ENCODE measurements at regions not wholly inside any gene's neighbourhood (a gene's known extent, or its start where the extent isn't known, plus 50 kb on each side); places are given as distances from the start of the nearest gene placed in this dataset.

DNA sequence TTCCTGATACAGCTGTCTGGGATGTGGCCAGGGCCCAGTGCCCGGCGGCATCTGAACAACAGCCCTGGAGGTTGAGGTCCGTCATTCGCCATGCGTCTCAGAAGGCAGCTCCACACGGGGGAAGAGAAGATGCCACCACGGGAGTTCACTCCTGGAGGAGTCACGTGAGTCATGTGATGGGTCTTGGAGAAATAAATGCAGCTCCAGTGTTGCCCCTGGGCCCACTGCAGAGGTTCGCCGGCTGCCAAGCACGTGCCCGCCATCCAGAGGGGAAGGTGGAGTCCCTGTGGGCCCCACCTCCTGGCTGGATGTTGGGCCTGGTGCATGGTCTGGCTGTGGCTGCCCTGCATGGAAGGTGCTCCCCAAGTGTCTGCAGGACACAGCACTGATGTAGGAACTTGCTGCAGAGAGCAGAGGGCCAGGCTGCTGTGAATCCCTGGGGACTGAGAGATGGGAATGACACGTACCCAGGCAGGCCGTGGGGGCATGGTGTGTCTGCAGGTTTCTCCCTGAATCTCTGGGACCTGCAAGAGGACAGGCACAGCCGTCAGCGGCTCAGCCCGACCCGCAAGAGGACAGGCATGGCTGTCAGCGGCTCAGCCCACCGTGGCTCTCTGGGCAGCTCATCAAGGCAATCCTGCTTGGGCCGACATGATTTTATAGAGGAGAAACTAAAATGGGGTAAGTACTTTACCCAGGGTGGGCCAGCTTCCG, 418.3 kb upstream of the IRX4 start:
- no peak for DNase-seq (ENCODE audit: low read depth in 3 of 3, low spot score in 1 of 3)

GRCh38 chr5:2300421-2300820, 417.7 kb upstream of the IRX4 start:
- no peak for DNase-seq (ENCODE audit: low read depth in 3 of 3, low spot score in 1 of 3)

- DNase-seq (ENCODE audit: low read depth in 3 of 3, low spot score in 1 of 3), result no peak
Observed at GRCh38 chr5:2299388-2300220, 416.9 kb upstream of the IRX4 start.

- no peak for DNase-seq (ENCODE audit: low read depth in 3 of 3, low spot score in 1 of 3)
Observed at GRCh38 chr5:2298781-2299180, 416.1 kb upstream of the IRX4 start.

DNA sequence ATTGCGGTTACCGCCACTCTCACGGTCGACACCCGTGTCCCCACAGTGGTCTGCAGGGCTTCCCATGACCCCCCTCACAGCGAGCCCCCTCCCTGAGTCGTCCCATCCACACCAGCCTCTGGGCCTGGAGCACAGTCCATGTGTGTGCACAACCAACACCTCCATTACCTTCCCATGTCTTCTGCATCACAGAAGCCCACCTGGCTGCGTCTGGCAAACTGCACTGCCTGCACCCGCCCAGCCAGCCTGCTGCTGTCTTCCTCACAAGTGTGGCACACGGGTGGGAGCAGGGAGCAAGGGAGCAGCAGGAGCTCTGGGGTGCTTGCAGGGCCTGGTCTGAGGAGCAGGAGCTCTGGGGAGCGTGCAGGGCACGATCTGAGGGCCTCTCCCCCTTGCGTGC, 415.3 kb upstream of the IRX4 start:
- no peak for DNase-seq (ENCODE audit: low read depth in 3 of 3, low spot score in 1 of 3)

DNA sequence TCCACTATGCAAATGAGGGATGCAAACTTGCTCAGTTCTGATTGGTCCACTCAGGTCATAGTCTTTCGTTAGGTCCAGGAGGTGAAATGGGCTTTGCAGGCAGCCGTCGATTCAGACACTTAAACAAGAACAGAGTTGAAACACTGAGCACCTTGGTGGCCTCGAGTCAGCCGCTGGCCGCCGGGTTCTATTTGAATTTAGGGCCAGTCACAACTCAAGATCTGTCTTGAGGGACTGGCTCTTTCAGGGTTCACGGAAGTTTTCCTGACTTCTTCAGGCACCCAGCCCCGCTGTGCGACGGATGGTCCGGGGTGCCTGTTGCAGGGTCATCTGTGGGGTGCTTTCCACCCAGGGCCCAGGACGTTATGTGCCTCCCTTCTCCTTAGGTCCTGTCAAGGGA, 412.8 kb upstream of the IRX4 start:
- no peak for DNase-seq (ENCODE audit: low read depth in 3 of 3, low spot score in 1 of 3)

DNA sequence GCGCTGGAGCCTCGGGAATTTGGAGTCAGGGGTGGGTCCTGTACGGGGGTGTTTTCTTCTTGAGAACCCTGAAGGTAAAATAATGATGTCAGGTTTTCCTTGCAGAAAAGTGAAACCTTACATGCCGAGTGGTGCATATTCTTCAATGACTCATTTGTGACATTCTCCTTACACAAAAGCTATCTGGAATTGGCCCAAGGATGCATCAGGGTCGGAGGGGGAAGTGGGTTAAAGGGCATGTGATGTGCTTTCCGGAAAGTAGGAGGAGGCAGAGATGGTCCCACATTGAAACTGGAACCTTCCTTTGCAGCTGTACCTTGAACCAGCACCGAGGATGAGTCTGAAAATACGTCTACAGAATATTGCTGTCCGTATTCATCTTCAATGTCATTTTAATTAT, 411.2 kb upstream of the IRX4 start:
- DNase-seq (ENCODE audit: low read depth in 3 of 3, low spot score in 1 of 3), result no peak

- DNase-seq (ENCODE audit: low read depth in 3 of 3, low spot score in 1 of 3), result no peak
Observed at GRCh38 chr5:2291146-2291840, 408.6 kb upstream of the IRX4 start.

DNA sequence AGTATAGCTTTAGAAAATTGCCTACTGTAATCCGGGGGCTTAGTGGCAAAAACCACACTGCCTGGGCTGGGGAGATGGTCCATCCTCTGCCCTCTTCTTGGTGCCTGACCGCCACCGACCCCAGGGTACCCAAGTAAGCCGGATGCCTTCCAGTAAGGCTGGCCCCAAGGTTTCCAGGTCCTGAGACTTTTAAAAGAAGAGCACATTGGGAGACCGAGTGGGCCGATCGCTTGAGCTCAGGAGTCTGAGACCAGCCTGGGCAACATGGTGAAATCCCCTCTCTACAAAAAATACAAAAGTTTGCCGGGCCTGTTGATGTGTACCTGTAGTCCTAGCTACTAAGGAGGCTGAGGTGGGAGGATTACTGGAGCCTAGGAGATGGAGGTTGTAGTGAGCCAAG, 406.7 kb upstream of the IRX4 start:
- no peak for DNase-seq (ENCODE audit: low read depth in 3 of 3, low spot score in 1 of 3)

GRCh38 chr5:2288968-2289367, 406.2 kb upstream of the IRX4 start:
- no peak for DNase-seq (ENCODE audit: low read depth in 3 of 3, low spot score in 1 of 3)

DNA sequence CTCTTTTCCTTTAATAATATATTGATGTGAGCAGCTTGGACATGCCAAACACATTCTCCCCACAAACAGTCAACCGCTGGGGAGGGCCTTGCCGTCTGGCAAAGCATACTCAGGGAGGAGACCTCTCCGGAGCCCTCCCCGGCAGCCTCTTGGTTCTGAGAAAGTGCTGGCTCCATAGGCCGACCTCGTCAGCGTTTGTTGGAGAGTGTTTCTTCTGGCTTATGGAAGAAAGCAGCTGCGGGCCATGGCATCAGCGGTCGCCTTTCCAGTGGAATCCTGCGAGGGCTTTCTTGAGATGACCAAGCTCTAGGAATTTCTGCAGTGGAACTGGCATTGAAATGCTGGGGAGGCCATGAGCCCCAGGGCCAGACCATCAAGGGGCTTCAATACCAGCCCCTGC, 405.7 kb upstream of the IRX4 start:
- no peak for DNase-seq (ENCODE audit: low read depth in 3 of 3, low spot score in 1 of 3)

- DNase-seq (ENCODE audit: low read depth in 3 of 3, low spot score in 1 of 3), result no peak
Observed at GRCh38 chr5:2286250-2286649, 403.5 kb upstream of the IRX4 start.

DNA sequence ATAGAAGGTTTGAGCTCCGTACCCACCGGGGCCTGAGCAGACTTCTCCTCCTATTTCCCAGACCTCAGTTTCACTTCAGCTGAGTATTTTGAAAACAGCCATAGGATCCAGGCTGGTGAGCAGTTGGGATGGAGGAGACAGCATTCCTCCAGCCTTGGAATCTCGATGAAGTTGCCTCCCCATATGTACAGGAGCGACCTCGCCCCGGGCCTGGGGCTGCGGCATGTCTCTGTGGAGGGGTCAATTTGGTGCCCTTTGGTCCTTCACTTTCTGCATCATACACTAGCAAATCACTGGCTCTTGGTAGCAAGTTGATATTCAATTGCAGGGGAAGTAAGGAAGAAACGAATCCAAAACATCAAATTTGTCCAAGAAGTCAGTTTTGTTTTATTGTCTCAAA, 402.0 kb upstream of the IRX4 start:
- DNase-seq (ENCODE audit: low read depth in 3 of 3, low spot score in 1 of 3), result no peak

DNA sequence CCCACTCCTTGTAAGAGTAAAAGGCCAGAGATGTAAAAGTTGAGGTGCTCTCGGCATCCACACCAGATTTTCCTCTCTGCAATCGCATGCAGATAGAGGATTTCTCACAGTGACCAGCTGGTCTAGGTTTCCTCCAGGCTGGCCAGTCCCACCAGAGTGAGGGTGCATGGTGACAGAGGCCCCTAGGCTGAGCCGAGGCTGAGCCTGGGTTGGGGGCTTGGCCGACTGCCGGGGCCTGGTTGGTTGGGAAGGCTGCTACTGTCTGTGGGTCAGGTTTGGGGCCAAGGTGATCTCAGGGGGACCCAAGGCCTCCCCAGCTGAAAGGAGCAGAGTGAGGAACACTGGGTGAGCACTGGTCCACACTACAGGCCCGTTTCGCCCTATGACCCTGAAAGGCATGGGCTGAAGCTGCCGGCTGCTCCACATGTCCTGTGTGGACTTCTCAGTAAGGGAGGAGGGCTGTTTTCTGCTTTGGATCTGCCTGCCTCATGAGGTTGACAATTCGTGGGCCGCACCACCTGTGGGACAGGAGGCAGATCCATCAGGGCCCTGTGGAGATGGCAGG, 400.8 kb upstream of the IRX4 start:
- no peak for DNase-seq (ENCODE audit: low read depth in 3 of 3, low spot score in 1 of 3)

- no peak for DNase-seq (ENCODE audit: low read depth in 3 of 3, low spot score in 1 of 3)
Observed at GRCh38 chr5:2282893-2283292, 400.2 kb upstream of the IRX4 start.

- DNase-seq (ENCODE audit: low read depth in 3 of 3, low spot score in 1 of 3), result no peak
Observed at GRCh38 chr5:2282034-2282690, 399.4 kb upstream of the IRX4 start.

DNA sequence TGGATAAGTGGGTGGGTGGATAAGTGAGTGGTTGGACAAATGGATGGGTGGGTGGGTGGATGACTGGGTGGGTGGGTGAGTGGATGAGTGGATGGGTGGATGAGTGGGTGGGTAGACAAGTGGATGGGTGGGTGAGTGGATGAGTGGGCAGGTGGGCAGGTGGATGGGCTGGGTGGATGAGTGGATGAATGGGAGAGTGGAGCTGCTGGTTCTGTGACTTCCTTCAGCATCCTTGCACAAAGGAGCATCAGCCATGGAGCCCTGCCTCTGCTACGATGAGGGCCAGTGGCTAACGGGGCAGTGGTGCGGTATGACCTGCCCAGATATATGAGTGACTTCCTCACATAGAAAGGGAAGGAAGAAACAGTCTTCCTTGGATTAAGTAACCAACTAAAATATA, 398.7 kb upstream of the IRX4 start:
- no peak for DNase-seq (ENCODE audit: low read depth in 3 of 3, low spot score in 1 of 3)

DNA sequence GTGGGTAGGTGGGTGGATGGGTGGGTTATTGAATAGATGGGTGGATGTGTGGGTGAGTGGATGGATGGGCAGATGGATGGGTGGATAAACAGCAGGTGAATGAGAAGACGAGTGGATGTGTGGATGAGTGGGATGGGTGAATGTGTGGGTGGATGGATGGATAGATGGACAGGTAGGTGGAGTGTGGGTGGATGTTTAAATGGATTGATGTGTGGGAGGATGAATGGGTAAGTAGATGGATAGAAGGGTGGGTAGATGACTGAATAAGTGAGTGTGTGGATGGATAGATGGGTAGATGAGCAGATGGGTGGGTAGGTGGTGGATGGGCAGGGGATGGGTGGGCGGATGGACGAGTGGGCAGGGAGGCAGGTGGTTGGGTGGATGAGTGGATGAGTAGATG, 397.6 kb upstream of the IRX4 start:
- DNase-seq (ENCODE audit: low read depth in 3 of 3, low spot score in 1 of 3), result no peak

- DNase-seq (ENCODE audit: low read depth in 3 of 3, low spot score in 1 of 3), result no peak
Observed at GRCh38 chr5:2278825-2279456, 396.2 kb upstream of the IRX4 start.

GRCh38 chr5:2277886-2278285, 395.2 kb upstream of the IRX4 start:
- DNase-seq (ENCODE audit: low read depth in 3 of 3, low spot score in 1 of 3), result no peak

- DNase-seq (ENCODE audit: low read depth in 3 of 3, low spot score in 1 of 3), result no peak
Observed at GRCh38 chr5:2276101-2276500, 393.4 kb upstream of the IRX4 start.

All from stimulated activated CD4-positive, alpha-beta T cell treated with anti-CD3 and anti-CD28 coated beads, TNF-alpha, amount 100 ng/mL, for 1 hour (primary cell).